Skeletal muscle satellite cell (primary cell): ENCODE measurements at regions not wholly inside any gene's neighbourhood (a gene's known extent, or its start where the extent isn't known, plus 50 kb on each side); places are given as distances from the start of the nearest gene placed in this dataset.

Source experiments
- H3K27me3 ChIP-seq: 2 replicates; pipeline ENCODE4 v1.7.0; 2013; ENCODE audit warnings: low read length; ENCODE audit not compliant: control insufficient read depth, insufficient read depth
- H3K36me3 ChIP-seq: 2 replicates; pipeline ENCODE4 v1.7.0; 2013; ENCODE audit warnings: mild to moderate bottlenecking, control low read depth, low read length; ENCODE audit not compliant: insufficient read depth
- H3K4me1 ChIP-seq: 2 replicates; pipeline ENCODE4 v1.7.0; 2013; ENCODE audit warnings: low read length; ENCODE audit not compliant: control insufficient read depth, insufficient read depth
- H3K4me2 ChIP-seq: 2 replicates; pipeline ENCODE4 v1.7.0; 2013; ENCODE audit warnings: mild to moderate bottlenecking, low read length
- H3K4me3 ChIP-seq: 2 replicates; pipeline ENCODE4 v1.7.0; 2013; ENCODE audit warnings: low read length
- H3K9ac ChIP-seq: 2 replicates; pipeline ENCODE4 v1.7.0; 2013; ENCODE audit warnings: mild to moderate bottlenecking, low read depth, low read length, moderate library complexity
- H3K9me3 ChIP-seq: replicated peaks from 2 replicates; pipeline ENCODE4 v1.7.0; 2013; ENCODE audit warnings: mild to moderate bottlenecking, control low read depth, low read length

DNA sequence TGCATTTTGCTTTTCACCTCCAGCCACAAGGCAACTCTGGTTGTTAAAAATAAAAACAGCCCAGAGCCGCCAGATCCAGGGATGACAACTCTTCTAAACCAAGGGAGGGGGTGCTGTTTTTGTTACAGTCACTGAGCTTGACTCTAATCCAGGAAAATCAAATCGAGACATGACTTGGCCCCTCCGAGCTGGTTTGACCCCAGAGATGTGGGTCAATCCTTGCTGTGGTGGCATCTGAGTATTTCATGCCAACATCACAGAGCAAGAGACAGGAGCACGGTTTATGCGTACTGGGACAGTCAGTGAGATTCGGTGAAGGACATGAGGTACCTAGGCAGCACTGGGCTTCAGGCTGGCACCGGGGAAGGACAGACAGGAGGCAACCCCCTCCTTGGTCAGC, 88.8 kb upstream of the ZMIZ1 start:
- Histone ChIP-seq H3K4me3 (no peak overlapping the region), H3K9me3 (no peaks in the 10 kb centered on the region), H3K9ac (no peak overlapping the region), H3K4me2 (no peak overlapping the region), H3K27me3 (peaks cover 31% of the 10 kb centered on the region), H3K36me3 (no peaks in the 10 kb centered on the region), H3K4me1 (peaks cover 44% of the 10 kb centered on the region)

DNA sequence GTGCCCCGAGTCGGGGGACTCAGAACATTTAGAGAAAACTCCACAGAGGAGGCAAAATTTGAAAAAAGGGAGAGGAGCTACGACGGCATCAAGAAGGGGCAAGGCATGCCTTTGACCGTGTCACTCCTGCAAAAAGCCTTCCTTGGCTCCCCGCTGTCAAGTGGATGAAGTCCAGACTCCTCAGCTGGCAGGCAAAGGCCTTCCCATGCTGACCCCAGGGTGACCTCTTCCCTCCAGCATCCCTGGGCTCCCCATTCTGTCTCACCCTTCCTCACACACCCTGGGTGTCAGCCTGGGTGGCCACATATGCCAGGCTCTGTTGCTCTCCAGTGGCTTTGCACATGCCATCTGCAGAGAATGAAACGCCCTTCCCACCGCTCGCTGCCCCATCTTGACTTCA, 88.4 kb upstream of the ZMIZ1 start:
- Histone ChIP-seq H3K36me3 (no peaks in the 10 kb centered on the region), H3K9me3 (no peaks in the 10 kb centered on the region), H3K27me3 (peaks cover 35% of the 10 kb centered on the region)

DNA sequence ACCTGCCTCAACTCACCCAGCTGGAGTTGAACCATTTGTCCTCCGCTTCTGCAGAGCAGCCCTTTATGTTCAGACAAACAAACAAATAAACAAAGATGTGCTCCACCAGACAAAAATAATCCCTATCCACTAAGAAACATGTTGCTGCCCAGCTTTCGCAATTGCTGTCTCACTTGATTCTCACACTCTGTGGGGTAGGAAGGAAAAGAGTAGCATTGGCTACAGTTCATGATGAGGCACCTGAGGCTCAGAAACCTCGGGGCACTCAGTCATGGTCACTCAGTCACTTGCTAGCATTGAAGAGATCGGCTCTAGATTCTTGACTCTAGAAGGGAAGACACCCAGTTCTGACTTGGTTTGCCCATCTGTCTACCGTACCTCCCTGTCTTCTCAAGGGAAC, 88.0 kb upstream of the ZMIZ1 start:
- no peak overlapping the region for H3K4me3 ChIP-seq
- no peak overlapping the region for H3K9ac ChIP-seq
- peaks cover 40% of the 10 kb centered on the region for H3K27me3 ChIP-seq

More for the DNA sequence above, 88.4 kb upstream of the ZMIZ1 start:
- peaks cover 40% of the 10 kb centered on the region for H3K4me1 ChIP-seq
- no peak overlapping the region for H3K9ac ChIP-seq
- no peak overlapping the region for H3K4me2 ChIP-seq
- no peak overlapping the region for H3K4me3 ChIP-seq

DNA sequence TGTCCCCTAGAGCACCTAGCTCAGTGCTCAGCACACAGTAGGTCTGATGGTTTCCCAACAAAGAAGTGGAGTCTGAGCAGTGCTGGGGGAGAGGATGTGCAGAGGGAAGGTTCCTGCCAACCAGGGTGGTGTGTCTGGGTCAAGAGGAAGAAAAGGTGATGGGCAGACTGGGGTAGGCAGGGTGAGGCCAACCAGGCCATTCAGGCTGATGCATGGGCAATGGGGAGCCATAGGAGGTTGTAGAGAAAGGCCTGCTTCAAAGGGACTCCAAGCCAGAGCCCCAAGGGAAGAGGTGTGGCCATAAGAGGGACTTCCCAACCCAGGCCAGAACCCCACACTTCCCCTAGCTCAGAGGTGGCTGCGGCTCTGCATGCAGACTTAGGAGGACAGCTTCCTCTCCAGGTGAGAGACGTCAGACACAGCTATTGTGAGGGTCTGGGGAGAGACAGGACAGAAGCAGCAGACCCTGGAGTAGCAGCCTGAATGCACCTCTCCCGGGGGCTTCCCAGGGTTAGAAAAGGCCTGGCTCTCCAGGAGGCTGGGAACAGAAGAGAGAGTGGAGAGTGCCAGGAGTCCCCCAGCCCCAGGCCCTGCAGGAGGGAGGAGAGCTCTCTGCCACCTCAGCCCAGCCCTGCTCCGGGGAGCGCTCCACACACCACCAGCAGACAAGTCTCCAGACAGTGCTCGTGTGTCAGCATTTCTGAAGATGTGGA, 87.4 kb upstream of the ZMIZ1 start:
- Histone ChIP-seq H3K36me3 (no peaks in the 10 kb centered on the region), H3K27me3 (peaks cover 42% of the 10 kb centered on the region), H3K4me2 (no peak overlapping the region), H3K4me3 (no peak overlapping the region), H3K9ac (no peak overlapping the region), H3K9me3 (no peaks in the 10 kb centered on the region), H3K4me1 (peaks cover 44% of the 10 kb centered on the region)

More for the DNA sequence above, 88.0 kb upstream of the ZMIZ1 start:
- H3K9me3 ChIP-seq = no peaks in the 10 kb centered on the region
- H3K36me3 ChIP-seq = no peaks in the 10 kb centered on the region
- no peak overlapping the region for H3K4me2 ChIP-seq
- H3K4me1 ChIP-seq = peaks cover 38% of the 10 kb centered on the region

DNA sequence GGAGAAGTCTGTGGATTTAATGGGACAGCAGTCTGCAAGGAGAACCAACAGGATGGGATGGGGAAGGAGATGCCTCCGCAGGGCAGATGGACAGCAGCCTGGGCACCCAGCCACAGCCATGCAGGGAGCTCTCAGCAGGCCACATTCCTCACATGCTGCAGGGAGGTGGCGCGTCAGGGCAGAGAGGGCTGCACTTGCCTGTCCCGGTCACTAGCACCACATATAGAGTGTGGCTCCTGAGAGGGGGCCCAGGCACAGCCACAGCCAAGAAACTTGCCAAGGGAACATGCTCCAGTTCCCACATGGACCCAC, 86.8 kb upstream of the ZMIZ1 start:
- peaks cover 42% of the 10 kb centered on the region for H3K27me3 ChIP-seq
- no peak overlapping the region for H3K4me3 ChIP-seq
- peaks cover 44% of the 10 kb centered on the region for H3K4me1 ChIP-seq
- no peaks in the 10 kb centered on the region for H3K9me3 ChIP-seq
- H3K36me3 ChIP-seq = no peaks in the 10 kb centered on the region
- H3K4me2 ChIP-seq = no peak overlapping the region
- no peak overlapping the region for H3K9ac ChIP-seq

DNA sequence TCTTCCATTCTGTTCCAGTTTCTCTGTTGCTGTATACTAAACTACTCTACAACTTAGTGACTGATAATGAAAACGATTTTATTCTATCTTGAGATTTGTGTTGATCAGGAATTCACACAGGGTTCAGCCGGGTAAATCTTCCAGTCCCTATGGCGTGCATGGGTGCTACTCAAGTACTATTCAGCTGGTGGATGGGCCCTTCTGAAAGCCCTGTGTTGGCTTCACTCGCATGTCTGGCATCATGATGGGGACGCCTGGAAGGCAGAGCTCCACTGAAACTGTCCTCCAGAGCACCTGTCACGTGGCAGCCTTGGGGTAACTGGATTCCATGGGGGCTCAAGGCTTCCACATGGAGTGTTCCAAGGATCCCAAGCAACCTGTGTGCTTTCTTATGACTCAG, 86.0 kb upstream of the ZMIZ1 start:
- Histone ChIP-seq H3K4me2 (no peak overlapping the region), H3K36me3 (no peaks in the 10 kb centered on the region), H3K4me3 (no peak overlapping the region), H3K9me3 (no peaks in the 10 kb centered on the region), H3K4me1 (peaks cover 36% of the 10 kb centered on the region), H3K27me3 (peaks cover 45% of the 10 kb centered on the region), H3K9ac (no peak overlapping the region)

DNA sequence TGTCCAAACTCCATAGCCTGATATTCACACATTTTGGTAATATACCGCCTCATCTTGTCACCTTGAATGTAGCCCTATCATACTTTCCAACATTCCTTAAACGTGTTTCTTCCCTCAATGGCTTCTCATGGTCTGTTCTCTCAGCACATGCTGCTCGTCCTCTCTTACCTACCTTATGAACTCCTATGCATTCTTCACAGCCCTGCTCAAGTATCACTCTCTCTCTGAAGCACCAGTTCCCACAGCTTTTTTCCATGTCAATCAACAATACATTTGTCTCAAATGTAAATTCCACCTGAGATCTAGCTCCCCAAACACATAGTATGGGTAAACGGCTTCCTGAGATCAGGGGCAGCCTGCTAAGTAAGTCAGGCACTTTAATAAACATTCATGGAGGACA, 85.2 kb upstream of the ZMIZ1 start:
- no peak overlapping the region for H3K4me2 ChIP-seq

DNA sequence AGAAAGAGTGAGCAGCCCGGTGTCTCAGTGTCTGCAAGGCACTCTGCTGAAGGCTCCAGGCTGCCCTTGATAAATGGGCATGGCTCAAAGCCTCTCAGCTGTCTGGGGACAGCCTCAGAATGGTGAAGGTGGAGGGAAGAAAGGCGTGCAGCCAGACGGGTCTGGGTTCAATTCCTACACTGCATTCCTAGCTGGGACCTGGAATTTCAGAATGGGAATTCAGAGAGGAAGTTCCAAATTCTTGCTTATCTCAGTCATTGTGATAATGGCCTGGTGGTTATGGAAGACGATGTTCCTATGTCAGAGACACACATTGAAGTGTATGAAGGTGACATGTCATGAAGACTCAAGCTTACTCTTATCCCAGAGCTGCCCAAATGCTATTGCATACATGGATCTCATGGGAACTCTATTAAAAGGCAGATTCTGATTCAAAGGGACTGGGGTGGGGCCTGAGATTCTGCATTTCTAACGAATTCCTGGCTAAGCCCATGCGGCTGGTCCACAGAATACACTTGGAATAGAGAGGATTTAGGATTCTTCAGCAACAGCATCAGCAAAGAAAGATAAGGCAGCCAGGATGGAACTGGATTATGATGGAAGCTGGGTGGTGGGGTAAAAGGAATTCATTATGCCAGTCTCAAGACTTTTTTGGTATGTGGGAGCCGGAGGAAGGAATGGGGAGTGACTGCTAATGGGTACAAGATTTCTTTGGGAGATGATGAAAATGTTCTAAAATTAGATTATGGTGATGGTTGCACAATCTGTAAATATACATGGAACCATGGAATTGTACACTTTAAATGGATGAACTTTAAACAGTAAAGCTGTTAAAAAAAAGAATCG, 82.6 kb upstream of the ZMIZ1 start:
- peaks cover 13% of the 10 kb centered on the region for H3K4me1 ChIP-seq
- no peak overlapping the region for H3K9ac ChIP-seq
- no peaks in the 10 kb centered on the region for H3K36me3 ChIP-seq
- no peak overlapping the region for H3K4me3 ChIP-seq
- no peak overlapping the region for H3K4me2 ChIP-seq
- no peaks in the 10 kb centered on the region for H3K9me3 ChIP-seq
- peaks cover 31% of the 10 kb centered on the region for H3K27me3 ChIP-seq

More for the DNA sequence above, 85.2 kb upstream of the ZMIZ1 start:
- H3K27me3 ChIP-seq = peaks cover 45% of the 10 kb centered on the region
- H3K9me3 ChIP-seq = no peaks in the 10 kb centered on the region
- no peaks in the 10 kb centered on the region for H3K36me3 ChIP-seq
- H3K4me1 ChIP-seq = peaks cover 29% of the 10 kb centered on the region
- H3K4me3 ChIP-seq = no peak overlapping the region
- no peak overlapping the region for H3K9ac ChIP-seq

DNA sequence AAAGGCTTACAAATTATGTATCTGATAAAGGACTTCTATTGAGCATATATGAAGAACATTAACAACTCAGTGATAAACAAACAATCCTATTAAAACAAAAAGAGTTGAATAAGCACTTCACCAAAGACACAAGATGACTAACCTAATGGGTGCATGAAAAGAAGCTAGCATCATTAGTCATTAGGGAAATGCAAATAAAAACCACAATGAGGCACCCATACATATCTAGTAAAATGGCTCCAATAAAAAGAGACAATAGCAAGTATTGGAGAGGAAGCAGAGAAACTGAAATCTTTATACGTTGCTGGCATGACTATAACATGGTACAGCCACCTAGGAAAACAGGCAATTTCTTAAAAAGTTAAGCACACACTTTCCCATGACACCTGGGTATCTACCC, 77.6 kb upstream of the ZMIZ1 start:
- peaks cover 29% of the 10 kb centered on the region for H3K27me3 ChIP-seq
- no peak overlapping the region for H3K4me3 ChIP-seq
- H3K9me3 ChIP-seq = no peaks in the 10 kb centered on the region
- no peak overlapping the region for H3K4me2 ChIP-seq
- H3K9ac ChIP-seq = no peak overlapping the region
- H3K36me3 ChIP-seq = no peaks in the 10 kb centered on the region
- peaks cover 7% of the 10 kb centered on the region for H3K4me1 ChIP-seq

DNA sequence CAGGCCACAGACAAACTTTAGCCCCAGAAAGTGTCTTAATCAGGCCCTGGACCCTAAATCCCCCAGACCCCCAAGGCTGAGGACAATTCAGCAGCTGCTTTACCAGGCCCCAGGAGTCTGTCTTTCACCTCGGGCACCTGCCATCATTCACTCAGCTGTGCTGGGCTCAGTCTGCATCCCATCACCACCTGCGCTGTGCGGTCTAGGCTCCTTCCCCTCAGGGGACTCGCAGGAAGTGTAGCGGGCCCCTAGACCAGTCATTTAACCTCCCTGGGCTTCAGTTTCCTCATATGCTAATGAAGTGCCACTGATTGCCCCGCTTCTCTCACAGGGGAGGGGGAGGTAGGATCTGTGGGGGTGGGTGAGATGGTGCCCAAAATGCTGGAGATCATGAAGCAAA, 76.4 kb upstream of the ZMIZ1 start:
- no peaks in the 10 kb centered on the region for H3K4me1 ChIP-seq
- no peaks in the 10 kb centered on the region for H3K36me3 ChIP-seq
- no peak overlapping the region for H3K4me3 ChIP-seq
- H3K27me3 ChIP-seq = peaks cover 33% of the 10 kb centered on the region
- H3K9me3 ChIP-seq = no peaks in the 10 kb centered on the region
- H3K4me2 ChIP-seq = no peak overlapping the region
- H3K9ac ChIP-seq = no peak overlapping the region

DNA sequence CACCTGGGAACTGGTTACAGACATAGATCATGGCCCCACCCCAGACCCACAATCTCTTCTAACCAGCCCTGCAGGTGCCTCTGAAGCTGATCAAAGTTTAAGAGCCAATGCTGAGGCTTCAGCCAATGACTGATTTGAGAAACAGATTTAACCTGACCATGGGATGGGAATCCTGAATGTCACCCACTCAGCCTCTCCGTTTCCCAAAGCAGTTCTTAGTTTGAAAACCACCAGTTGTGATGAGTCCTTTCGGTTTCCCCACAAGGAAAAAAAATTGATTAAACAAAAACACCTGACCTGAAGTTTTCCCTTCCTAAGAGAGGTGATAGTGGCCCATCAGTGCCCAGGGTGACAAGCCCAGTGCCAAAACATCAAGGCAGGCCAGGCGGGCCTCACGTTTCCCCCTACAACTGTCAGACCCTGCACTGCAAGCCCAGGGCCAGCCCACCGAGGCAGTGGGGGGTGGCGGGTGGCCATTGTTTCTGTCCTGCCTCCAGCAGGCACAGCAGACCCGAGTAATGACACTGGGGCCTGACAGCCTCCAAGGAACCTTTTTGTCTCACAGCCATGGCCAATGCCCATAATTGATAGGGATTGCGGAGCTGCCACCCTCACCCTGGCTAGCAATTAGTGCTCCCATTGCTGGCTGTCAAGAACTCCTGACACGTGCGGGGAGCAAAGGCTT, 75.4 kb upstream of the ZMIZ1 start:
- Histone ChIP-seq H3K4me2 (no peak overlapping the region), H3K4me1 (no peaks in the 10 kb centered on the region), H3K9me3 (no peaks in the 10 kb centered on the region), H3K36me3 (no peaks in the 10 kb centered on the region), H3K4me3 (no peak overlapping the region), H3K27me3 (peaks cover 40% of the 10 kb centered on the region), H3K9ac (no peak overlapping the region)
